Parathyroid adenoma (tissue), 2 donors: ENCODE measurements at regions not wholly inside any gene's neighbourhood (a gene's known extent, or its start where the extent isn't known, plus 50 kb on each side); places are given as distances from the start of the nearest gene placed in this dataset.

Experiments
- H2AFZ ChIP-seq: fragments of 300-600 bp; sonication (generic); one replicate; pipeline ENCODE4 v1.7.0; 2017; ENCODE audit warnings: antibody characterized with exemption, mild to moderate bottlenecking
- H3K27ac ChIP-seq: fragments of 300-600 bp; sonication (generic); one replicate; pipeline ENCODE4 v1.7.0; 2017
- H3K27me3 ChIP-seq: fragments of 300-600 bp; sonication (generic); one replicate; pipeline ENCODE4 v1.7.0; 2017; ENCODE audit warnings: low read length; ENCODE audit not compliant: control insufficient read depth, insufficient read depth
- H3K36me3 ChIP-seq: fragments of 300-600 bp; sonication (generic); one replicate; pipeline ENCODE4 v1.7.0; 2017; ENCODE audit warnings: low read length; ENCODE audit not compliant: control insufficient read depth, insufficient read depth
- H3K4me1 ChIP-seq: fragments of 300-600 bp; sonication (generic); one replicate; pipeline ENCODE4 v1.7.0; 2017; ENCODE audit warnings: control low read depth
- H3K4me2 ChIP-seq: fragments of 300-600 bp; sonication (generic); one replicate; pipeline ENCODE4 v1.7.0; 2017; ENCODE audit warnings: low read length
- H3K4me3 ChIP-seq: fragments of 300-600 bp; sonication (generic); one replicate; pipeline ENCODE4 v1.7.0; 2017; ENCODE audit warnings: low read depth, low read length
- H3K79me2 ChIP-seq: fragments of 300-600 bp; sonication (generic); one replicate; pipeline ENCODE4 v1.7.0; 2017; ENCODE audit warnings: control low read depth
- H3K9ac ChIP-seq: fragments of 300-600 bp; sonication (generic); one replicate; pipeline ENCODE4 v1.7.0; 2017; ENCODE audit warnings: mild to moderate bottlenecking
- H3K9me3 ChIP-seq: fragments of 300-600 bp; sonication (generic); one replicate; pipeline ENCODE4 v1.7.0; 2017; ENCODE audit warnings: low read length; ENCODE audit not compliant: control insufficient read depth
- CTCF ChIP-seq: fragments of 300-600 bp; sonication (generic); IDR thresholded peaks from one replicate; pipeline ENCODE4 v1.7.0; 2017; ENCODE audit warnings: antibody characterized with exemption, mild to moderate bottlenecking
- donor health status: primary hyperparathyroidism.

- no peaks in the 10 kb centered on the region for H3K79me2 ChIP-seq
- no peak for TF ChIP-seq CTCF
- H3K27me3 ChIP-seq, result no peaks in the 10 kb centered on the region
Observed at GRCh38 chr14:28936601-28937000, 170.0 kb downstream of the FOXG1 start.

GRCh38 chr14:28941758-28942157 lies 175.2 kb downstream of the FOXG1 start:
- H3K9ac ChIP-seq, result no peak overlapping the region
- H2AFZ ChIP-seq, result no peak overlapping the region
- no peaks in the 10 kb centered on the region for H3K4me1 ChIP-seq
- H3K27me3 ChIP-seq, result no peaks in the 10 kb centered on the region
- H3K9me3 ChIP-seq, result no peaks in the 10 kb centered on the region
- no peak overlapping the region for H3K27ac ChIP-seq
- no peaks in the 10 kb centered on the region for H3K79me2 ChIP-seq
- no peak for TF ChIP-seq CTCF
- no peak overlapping the region for H3K4me2 ChIP-seq
- no peak overlapping the region for H3K4me3 ChIP-seq
- no peaks in the 10 kb centered on the region for H3K36me3 ChIP-seq

More at GRCh38 chr14:28936601-28937000, 170.0 kb downstream of the FOXG1 start:
- no peak overlapping the region for H2AFZ ChIP-seq
- H3K9ac ChIP-seq, result no peak overlapping the region
- H3K4me3 ChIP-seq, result no peak overlapping the region
- no peaks in the 10 kb centered on the region for H3K36me3 ChIP-seq
- H3K9me3 ChIP-seq, result no peaks in the 10 kb centered on the region
- H3K4me1 ChIP-seq, result no peaks in the 10 kb centered on the region
- no peak overlapping the region for H3K27ac ChIP-seq
- H3K4me2 ChIP-seq, result no peak overlapping the region

GRCh38 chr14:28944605-28945004 lies 178.0 kb downstream of the FOXG1 start:
- Histone ChIP-seq H3K9ac (no peak overlapping the region), H3K4me2 (no peak overlapping the region), H3K27me3 (no peaks in the 10 kb centered on the region), H3K27ac (no peak overlapping the region), H3K36me3 (no peaks in the 10 kb centered on the region), H3K4me1 (no peaks in the 10 kb centered on the region), H3K4me3 (no peak overlapping the region), H3K79me2 (no peaks in the 10 kb centered on the region), H2AFZ (no peak overlapping the region), H3K9me3 (no peaks in the 10 kb centered on the region)
- TF ChIP-seq CTCF, result no peak

GRCh38 chr14:28946267-28946666 lies 179.7 kb downstream of the FOXG1 start:
- H3K9ac ChIP-seq, result no peak overlapping the region
- H3K4me2 ChIP-seq, result no peak overlapping the region
- H3K79me2 ChIP-seq, result no peaks in the 10 kb centered on the region
- no peak overlapping the region for H3K4me3 ChIP-seq
- no peaks in the 10 kb centered on the region for H3K4me1 ChIP-seq
- no peak for TF ChIP-seq CTCF
- no peak overlapping the region for H3K27ac ChIP-seq
- H3K9me3 ChIP-seq, result no peaks in the 10 kb centered on the region
- no peak overlapping the region for H2AFZ ChIP-seq
- H3K27me3 ChIP-seq, result no peaks in the 10 kb centered on the region
- no peaks in the 10 kb centered on the region for H3K36me3 ChIP-seq

- Histone ChIP-seq H3K4me1 (no peaks in the 10 kb centered on the region), H3K4me2 (no peak overlapping the region), H2AFZ (no peak overlapping the region), H3K9ac (no peak overlapping the region), H3K4me3 (no peak overlapping the region), H3K27me3 (no peaks in the 10 kb centered on the region), H3K36me3 (no peaks in the 10 kb centered on the region), H3K27ac (no peak overlapping the region), H3K9me3 (no peaks in the 10 kb centered on the region), H3K79me2 (no peaks in the 10 kb centered on the region)
- TF ChIP-seq CTCF, result no peak
Observed at GRCh38 chr14:28949503-28949902, 182.9 kb downstream of the FOXG1 start.
